Calu3 (cell line): ENCODE measurements at regions not wholly inside any gene's neighbourhood (a gene's known extent, or its start where the extent isn't known, plus 50 kb on each side); places are given as distances from the start of the nearest gene placed in this dataset.

Experiments
- BruUV-seq: library from RNA; stranded (reverse); fragments of 400-500 nt; replicated peaks from 2 replicates; lab custom pipeline; 2021; lab: Mats Ljungman, UMichigan
- CTCF ChIA-PET: fragments of 300-600 bp; sonication (Branson Sonifier 250); formaldehyde crosslinking; loops from one replicate; lab custom pipeline; 2022; ENCODE audit warnings: antibody characterized with exemption; lab: Charles Lee
- DNase-seq: peaks from one replicate; pipeline ENCODE4 v3.0.0; 2022
- H3K27ac Mint-ChIP-seq: one replicate; pipeline ENCODE4 v1.8.0; 2022; ENCODE audit warnings: mixed read lengths; ENCODE audit not compliant: unreplicated experiment
- H3K27me3 Mint-ChIP-seq: one replicate; pipeline ENCODE4 v1.8.0; 2022; ENCODE audit warnings: mixed read lengths; ENCODE audit not compliant: unreplicated experiment
- H3K36me3 Mint-ChIP-seq: one replicate; pipeline ENCODE4 v1.8.0; 2022; ENCODE audit warnings: mild to moderate bottlenecking, moderate library complexity, mixed read lengths; ENCODE audit not compliant: insufficient read depth, unreplicated experiment
- H3K4me1 Mint-ChIP-seq: one replicate; pipeline ENCODE4 v1.8.0; 2022; ENCODE audit warnings: mild to moderate bottlenecking, low read depth, mixed read lengths; ENCODE audit not compliant: unreplicated experiment
- H3K4me3 Mint-ChIP-seq: one replicate; pipeline ENCODE4 v1.8.0; 2022; ENCODE audit warnings: mild to moderate bottlenecking, low read depth, moderate library complexity, mixed read lengths; ENCODE audit not compliant: unreplicated experiment
- H3K9me3 Mint-ChIP-seq: one replicate; pipeline ENCODE4 v1.8.0; 2022; ENCODE audit warnings: low read depth, mixed read lengths; ENCODE audit not compliant: unreplicated experiment
- intact Hi-C: fragments of 100-400 bp; cut with micrococcal nuclease; formaldehyde crosslinking; loops from one replicate; pipeline ENCODE4 v1.10.0; 2022; ENCODE audit not compliant: unreplicated experiment
- TF ChIP-seq, protein P1 (sequence below): fragments of 200-600 bp; IDR thresholded peaks from one replicate; pipeline ENCODE4 v1.8.0; 2022; ENCODE audit warnings: antibody characterized with exemption; ENCODE audit not compliant: unreplicated experiment

DNA sequence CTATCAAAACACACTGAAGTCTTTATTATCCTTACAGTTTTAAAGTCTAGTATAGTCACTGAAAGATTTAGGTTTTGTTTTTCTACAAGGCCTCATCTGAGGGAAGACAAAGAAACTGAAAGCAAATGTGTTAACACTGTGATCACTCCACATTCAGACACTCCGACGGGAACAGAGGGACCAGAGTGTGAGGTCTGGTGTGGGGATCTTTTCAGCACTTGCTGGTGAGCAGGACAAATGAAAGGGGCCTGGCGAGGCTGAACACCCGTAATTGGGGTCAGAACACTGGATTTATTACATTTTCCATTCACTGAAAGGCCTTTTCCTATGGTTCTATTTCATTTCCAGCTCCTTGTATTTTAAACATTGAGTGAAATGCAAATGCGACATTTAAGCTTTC, 910.5 kb downstream of the CDH11 start:
- no peaks in the 10 kb centered on the region for H3K27me3 Mint-ChIP-seq
- H3K27ac Mint-ChIP-seq = no peak overlapping the region
- H3K4me3 Mint-ChIP-seq = no peak overlapping the region
- BruUV-seq = no TSS peak
- H3K36me3 Mint-ChIP-seq = no peaks in the 10 kb centered on the region
- H3K9me3 Mint-ChIP-seq = peaks cover 10% of the 10 kb centered on the region
- DNase-seq = no peak
- intact Hi-C loops = no loop called here
- TF ChIP-seq, protein P1, sequence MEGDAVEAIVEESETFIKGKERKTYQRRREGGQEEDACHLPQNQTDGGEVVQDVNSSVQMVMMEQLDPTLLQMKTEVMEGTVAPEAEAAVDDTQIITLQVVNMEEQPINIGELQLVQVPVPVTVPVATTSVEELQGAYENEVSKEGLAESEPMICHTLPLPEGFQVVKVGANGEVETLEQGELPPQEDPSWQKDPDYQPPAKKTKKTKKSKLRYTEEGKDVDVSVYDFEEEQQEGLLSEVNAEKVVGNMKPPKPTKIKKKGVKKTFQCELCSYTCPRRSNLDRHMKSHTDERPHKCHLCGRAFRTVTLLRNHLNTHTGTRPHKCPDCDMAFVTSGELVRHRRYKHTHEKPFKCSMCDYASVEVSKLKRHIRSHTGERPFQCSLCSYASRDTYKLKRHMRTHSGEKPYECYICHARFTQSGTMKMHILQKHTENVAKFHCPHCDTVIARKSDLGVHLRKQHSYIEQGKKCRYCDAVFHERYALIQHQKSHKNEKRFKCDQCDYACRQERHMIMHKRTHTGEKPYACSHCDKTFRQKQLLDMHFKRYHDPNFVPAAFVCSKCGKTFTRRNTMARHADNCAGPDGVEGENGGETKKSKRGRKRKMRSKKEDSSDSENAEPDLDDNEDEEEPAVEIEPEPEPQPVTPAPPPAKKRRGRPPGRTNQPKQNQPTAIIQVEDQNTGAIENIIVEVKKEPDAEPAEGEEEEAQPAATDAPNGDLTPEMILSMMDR = no peak
- CTCF ChIA-PET = no interaction called here
- no peaks in the 10 kb centered on the region for H3K4me1 Mint-ChIP-seq

DNA sequence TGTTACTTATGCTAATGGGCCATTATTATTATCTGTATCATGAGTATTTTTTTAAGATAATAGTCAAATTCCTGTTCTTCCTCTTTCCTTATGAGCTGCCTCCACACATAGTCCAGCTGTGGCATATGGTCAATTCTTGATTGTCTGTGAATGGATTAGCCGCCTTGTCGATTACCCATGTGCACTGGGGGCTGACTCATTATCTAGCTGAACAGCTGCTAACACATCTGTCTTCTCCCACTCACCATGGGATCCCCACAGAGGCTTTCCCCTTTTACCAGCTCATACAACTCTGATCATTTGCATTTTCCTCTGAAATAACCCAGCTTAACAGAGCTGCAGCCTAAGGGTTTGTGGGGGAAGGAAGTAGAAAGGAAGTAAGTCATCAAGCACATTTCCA, 915.0 kb downstream of the CDH11 start:
- Mint-ChIP-seq H3K4me3 (no peak overlapping the region), H3K27ac (no peak overlapping the region), H3K36me3 (no peaks in the 10 kb centered on the region), H3K4me1 (no peaks in the 10 kb centered on the region), H3K9me3 (peaks cover 11% of the 10 kb centered on the region), H3K27me3 (no peaks in the 10 kb centered on the region)
- intact Hi-C loops = no loop called here
- CTCF ChIA-PET = interaction anchor here (0.7 kb wide), 1 partner anchor 145 kb away, joined by 4 read pairs; no protein-coding TSS in a partner anchor
- no TSS peak for BruUV-seq
- no peak for DNase-seq
- TF ChIP-seq, protein P1 = no peak

DNA sequence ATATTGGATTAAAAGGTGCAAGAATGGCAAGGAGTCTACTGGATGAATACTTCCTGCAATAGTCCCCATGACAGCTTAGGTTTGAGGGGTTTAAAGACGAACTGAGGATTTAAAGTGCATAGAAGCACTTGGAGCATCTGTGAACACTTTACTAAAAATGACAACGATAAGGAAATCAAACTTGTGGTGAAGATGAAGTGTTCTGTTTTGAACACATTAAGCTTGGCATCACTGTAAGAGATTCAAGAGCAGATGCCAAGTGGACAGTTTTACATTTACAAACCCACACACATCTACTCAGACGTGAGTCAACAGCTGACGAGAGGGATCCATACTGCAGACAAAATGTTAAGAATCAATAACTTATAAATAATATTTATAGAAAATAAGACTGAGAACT, 918.7 kb downstream of the CDH11 start:
- H3K27me3 Mint-ChIP-seq = no peaks in the 10 kb centered on the region
- no peaks in the 10 kb centered on the region for H3K36me3 Mint-ChIP-seq
- DNase-seq = no peak
- TF ChIP-seq, protein P1 = no peak
- H3K27ac Mint-ChIP-seq = no peak overlapping the region
- intact Hi-C loops = no loop called here
- BruUV-seq = no TSS peak
- H3K4me3 Mint-ChIP-seq = no peak overlapping the region
- H3K4me1 Mint-ChIP-seq = no peaks in the 10 kb centered on the region
- peaks cover 3% of the 10 kb centered on the region for H3K9me3 Mint-ChIP-seq
- CTCF ChIA-PET = no interaction called here

DNA sequence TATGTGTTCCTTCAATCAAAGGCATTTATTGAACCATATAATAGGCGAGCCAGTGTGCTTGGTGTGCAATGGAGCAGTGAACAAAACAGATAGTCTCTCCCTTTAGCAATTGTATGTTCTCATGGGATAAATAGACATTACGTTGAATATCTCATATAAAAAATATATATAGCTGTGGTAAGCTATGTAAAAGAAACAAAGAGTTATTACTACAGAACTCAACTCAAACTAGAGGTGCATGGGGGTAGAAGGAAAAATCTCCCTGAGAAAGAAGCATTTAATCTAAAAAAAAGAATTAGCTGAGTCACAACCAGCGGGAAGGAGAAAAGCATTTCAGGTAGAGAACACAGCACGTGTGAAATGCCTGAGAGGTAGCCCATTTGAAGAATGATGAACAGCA, 919.3 kb downstream of the CDH11 start:
- no peaks in the 10 kb centered on the region for H3K36me3 Mint-ChIP-seq

More for the DNA sequence above, 919.3 kb downstream of the CDH11 start:
- Mint-ChIP-seq H3K4me1 (no peaks in the 10 kb centered on the region), H3K4me3 (no peak overlapping the region), H3K27me3 (no peaks in the 10 kb centered on the region), H3K27ac (no peak overlapping the region), H3K9me3 (peaks cover 6% of the 10 kb centered on the region)
- TF ChIP-seq, protein P1 = no peak
- no TSS peak for BruUV-seq
- CTCF ChIA-PET = no interaction called here
- intact Hi-C loops = no loop called here
- DNase-seq = no peak
